HG03342 (cell line): ENCODE measurements at regions not wholly inside any gene's neighbourhood (a gene's known extent, or its start where the extent isn't known, plus 50 kb on each side); places are given as distances from the start of the nearest gene placed in this dataset.
A peak's percentile ranks its signal among the peaks of the same experiment; 100 is the strongest.
"Not testable (repeated sequence)": the region's sequence is repeated elsewhere in the genome, so short reads cannot be mapped to it uniquely, and the experiment has no call there.

Source experiments
- ATAC-seq: cut with Tn5 transposase; IDR thresholded peaks from one replicate; pipeline ENCODE4 v1.9.1; 2021; ENCODE audit warnings: mild to moderate bottlenecking, moderate library complexity; ENCODE audit not compliant: unreplicated experiment

DNA sequence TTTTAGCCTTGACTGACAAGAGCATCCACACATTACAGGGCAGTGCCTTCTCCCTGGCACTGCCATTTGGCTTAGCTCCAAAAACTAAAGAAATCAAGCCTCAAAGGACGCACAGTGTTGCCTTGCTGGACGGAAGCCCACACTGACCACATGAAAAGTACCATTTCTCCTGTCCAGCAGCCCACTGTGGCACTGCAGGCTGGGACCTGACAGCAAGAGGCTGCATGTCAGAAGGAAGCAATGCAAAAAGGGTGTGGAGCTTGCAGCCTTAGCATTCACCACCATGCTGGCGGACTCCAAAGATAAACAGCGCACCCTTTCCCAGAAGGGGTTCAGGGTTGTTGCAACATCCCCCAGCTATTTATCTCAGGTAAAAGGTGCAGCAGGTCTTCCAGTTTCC lies 109.3 kb upstream of the BMAL1 start:
- ATAC-seq: no peak

GRCh38 chr11:13169709-13170108 lies 107.9 kb upstream of the BMAL1 start:
- no peak for ATAC-seq

GRCh38 chr11:13174090-13174489 lies 103.5 kb upstream of the BMAL1 start:
- no peak for ATAC-seq

DNA sequence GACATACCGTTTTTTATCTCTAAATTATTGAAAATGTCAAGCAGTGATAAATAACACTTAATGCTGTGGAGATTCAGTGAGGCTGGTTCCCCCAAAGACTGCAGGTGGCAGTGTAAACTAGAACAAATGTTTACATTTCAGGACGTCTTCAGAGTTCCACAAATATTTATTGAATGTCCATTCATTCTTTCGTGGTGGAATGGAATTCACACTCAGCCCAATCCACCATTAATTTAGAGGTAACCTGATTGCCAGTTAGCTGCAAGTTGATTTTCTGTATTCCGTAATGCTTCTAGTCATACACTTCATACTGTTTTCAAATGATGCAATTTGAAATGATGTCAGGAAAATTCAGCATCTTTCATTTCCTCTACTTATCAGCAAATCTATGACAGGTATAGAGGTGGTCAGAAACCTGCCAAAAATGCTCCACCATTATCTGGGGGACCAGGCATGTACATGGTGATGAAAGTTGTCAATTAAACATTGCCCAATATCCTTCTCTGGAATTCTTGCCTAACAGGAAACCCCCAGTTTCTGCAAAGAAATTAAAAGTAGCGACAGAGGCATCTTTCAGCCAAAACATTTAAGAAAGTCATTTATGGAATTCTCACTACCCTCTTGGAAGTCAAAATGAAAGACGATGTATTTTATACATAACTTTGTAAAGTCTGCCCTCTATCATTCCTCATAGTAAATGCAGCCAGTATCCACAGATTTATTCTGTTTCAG lies 94.3 kb upstream of the BMAL1 start:
- ATAC-seq: no peak

- ATAC-seq: no peak
Observed at GRCh38 chr11:13183826-13184196, 93.8 kb upstream of the BMAL1 start.

DNA sequence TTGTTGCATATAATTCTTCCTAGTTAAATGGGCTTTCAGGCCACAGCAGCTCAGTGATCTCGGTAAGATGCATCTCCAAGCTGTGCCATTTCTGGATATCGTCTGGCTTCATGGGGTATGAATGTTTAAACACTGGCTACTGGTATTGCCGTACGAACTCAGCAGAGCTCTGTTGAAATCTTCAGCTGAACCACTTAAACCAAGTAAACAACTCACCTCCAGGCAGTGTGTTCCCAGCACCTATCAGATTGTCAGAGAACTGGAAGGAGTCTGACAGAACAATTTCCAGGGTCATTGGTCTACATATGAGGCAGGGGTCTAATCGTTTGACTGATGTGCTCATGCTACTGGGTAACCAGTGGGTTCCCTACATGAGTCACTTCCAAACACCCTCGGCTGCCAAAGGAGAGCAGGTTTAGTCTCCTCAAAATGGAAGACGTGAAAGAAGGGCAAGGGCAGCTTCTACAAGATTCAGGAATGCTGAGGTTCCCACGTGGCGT lies 93.2 kb upstream of the BMAL1 start:
- no peak for ATAC-seq

- ATAC-seq: no peak
Observed at GRCh38 chr11:13188179-13188578, 89.4 kb upstream of the BMAL1 start.

DNA sequence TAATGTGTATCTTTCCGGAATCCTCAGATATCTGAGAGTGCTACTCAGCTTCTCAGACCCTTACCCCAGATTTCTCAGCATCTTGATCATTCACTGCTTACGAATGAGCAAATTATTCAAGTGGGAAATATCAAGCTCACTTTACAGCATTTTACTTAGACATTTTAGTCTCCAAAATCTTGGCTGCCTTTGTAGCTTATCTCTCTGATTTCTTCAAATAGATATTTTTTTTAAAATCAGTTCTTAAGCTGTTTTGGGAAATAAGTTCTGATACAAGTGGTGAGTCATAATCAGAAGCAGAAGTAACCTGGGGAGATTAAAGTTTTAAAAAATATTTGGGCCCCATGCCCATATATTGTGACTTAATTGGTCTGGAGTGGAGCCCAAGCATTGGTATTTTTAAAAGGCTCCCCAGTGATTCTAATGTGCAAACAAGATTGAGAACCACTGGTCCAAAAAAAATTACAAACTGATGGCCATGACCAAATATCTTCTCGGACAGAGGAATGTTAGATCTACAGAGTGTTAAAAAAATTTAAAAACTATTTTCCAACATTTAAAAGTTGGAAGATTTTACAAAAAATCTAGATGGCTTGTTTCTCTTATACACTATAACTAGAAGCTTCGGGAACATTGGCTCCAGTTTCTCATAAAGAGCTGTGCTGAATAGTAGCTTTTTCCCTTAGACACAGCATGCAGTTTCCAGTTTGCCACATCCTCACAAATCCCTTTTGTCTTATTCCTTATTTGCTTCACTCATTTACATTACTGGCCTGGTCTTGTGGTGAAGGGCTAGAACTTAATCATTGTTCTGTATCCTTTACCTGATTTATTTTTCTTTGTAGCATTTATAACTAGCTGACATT lies 87.8 kb upstream of the BMAL1 start:
- no peak for ATAC-seq

DNA sequence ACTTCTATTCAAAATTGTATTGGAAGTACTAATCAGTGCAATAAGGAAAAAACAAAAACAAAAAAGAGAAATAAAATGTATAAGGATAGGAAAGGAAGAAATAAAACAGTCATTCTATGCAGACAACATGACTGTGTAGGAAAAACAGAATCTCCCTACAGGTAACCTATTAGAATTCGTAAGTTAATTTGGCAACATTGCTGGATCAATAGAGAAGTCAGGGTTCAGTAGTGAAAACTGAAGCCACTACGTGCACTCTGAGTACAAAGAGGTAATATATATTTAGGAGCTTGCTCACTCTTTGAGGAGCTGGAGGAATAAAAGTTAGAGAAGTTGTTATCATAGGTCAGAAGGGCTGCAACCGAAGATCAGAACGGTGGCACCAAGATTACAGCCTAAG lies 84.0 kb upstream of the BMAL1 start:
- no peak for ATAC-seq

DNA sequence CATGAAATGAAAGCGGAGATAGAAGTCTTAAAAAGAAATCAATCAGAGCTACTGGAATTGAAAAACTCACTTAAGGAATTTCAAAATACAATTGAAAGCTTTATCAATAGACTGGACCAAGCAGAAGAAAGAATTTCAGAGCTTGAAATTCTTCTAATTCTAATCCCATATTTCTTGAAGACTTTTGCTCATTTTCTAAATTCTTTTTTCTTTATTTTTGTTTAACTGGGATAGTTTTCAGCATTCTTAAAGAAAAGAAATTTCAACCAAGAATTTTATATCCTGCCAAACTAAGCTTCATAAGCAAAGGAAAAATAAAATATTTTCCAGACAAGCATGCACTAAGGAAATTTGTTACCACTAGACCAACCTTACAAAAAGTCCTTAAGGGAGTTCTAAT lies 80.2 kb upstream of the BMAL1 start:
- ATAC-seq: not testable (repeated sequence)

GRCh38 chr11:13205486-13205885 lies 72.1 kb upstream of the BMAL1 start:
- ATAC-seq: peak; percentile 83

DNA sequence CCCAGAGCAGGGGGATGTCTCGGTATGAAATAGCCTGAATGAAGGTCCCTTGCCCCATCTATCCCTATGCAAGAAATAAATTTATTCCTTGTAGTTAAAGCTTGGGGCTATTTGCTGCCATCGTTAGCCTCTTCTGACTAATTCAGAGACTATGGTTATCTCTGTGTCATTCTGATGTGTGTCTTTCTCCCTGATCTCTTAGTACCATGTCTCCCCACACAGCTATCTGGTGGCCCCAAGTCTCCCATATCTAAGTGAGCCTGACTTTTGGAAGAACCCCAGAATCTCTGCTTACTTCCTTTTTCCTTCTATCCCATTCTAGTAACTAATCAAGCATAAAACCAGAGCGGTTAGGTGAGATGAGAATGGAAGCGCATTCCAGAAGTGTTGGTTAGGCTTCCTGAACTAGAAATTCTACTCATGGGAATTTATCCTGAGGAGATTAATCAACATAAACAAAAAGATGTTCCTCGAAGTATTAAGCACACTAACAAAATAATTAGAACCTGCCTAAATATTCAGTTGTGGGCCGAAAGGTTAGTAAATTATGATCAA lies 71.4 kb upstream of the BMAL1 start:
- peak; percentile 24 for ATAC-seq

GRCh38 chr11:13207270-13207664 lies 70.3 kb upstream of the BMAL1 start:
- ATAC-seq: no peak

DNA sequence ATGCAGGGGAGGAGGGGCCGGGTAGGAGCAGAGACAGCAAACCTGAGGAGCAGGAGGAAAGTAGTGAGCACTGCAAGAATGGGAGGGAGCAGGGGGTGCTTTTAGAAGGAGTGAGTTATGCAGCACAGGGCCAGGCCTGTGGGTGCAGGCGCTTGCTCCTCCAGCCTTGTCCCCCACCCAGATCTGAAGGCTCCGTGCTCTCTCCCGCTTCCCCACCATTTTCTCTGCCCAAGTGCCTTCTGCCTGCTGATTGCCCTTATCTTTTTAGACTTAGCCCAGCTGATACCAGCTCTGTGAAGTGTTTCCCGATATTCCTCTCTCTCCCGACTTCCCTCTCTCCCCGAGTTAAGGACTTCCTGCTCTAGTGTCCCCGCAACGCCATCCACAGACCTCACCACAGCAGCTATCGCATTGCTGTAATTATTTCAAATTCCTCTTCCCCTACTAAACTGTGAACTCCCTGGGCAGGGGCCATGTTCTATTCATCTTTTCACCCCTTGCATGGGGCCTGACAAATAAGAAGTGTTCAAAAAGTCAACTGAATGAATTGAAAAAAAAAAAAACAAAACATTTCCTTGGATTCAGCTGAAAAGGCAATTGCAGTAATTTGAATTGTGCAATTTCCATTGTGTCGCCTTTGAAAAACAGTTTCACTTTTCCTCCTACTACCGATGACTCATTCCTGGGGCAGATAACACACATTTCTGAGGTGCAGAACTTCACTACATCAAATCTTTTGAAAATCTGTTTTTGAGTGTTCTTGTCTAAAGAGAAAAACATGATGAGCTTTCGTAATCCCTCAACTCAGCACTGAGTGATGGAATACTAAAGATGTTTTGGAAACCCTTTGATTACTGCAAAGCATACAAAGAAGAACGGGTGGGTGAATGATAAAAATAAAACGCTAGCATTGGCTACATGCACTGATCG lies 69.7 kb upstream of the BMAL1 start:
- no peak for ATAC-seq

GRCh38 chr11:13208921-13209320 lies 68.7 kb upstream of the BMAL1 start:
- no peak for ATAC-seq

GRCh38 chr11:13209379-13209778 lies 68.2 kb upstream of the BMAL1 start:
- no peak for ATAC-seq

- no peak for ATAC-seq
Observed at GRCh38 chr11:13210424-13210823, 67.2 kb upstream of the BMAL1 start.

DNA sequence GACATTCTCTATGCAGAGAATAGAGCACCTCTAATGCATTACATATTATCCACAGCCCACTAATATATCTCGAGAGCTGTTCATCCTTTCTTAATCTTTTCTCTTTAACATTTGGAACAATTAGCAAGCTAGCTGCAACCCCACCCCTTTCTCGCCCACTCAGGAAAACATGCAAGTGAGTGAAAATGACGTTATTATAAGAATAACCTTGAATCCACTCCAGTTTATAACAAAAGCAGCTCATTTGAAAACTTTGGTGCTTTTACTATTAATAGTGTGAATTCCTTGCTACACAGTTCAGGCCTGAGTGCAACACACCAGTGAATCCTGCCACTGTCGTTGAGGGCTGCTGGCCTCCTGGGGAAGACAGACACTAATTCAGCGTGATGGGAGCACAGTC lies 63.3 kb upstream of the BMAL1 start:
- ATAC-seq: no peak

DNA sequence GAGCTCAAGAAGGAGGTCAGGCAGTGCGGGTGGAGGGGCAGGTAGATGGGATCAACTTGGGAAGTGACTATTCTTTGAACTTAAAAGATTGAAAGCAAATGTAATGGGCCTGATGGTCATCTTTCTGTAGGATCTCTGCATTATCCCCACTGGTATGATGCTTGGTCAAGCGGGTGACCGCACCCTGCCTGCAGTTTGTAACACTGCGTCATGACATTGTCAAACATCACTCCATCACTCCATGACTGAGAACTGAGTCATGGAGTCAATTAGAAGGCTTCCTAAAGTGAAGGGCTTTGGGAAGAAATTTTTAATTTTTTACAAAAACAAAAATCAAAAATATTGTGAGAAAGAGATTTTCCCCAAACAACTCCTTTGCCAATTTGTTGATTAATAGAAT lies 62.4 kb upstream of the BMAL1 start:
- ATAC-seq: no peak

DNA sequence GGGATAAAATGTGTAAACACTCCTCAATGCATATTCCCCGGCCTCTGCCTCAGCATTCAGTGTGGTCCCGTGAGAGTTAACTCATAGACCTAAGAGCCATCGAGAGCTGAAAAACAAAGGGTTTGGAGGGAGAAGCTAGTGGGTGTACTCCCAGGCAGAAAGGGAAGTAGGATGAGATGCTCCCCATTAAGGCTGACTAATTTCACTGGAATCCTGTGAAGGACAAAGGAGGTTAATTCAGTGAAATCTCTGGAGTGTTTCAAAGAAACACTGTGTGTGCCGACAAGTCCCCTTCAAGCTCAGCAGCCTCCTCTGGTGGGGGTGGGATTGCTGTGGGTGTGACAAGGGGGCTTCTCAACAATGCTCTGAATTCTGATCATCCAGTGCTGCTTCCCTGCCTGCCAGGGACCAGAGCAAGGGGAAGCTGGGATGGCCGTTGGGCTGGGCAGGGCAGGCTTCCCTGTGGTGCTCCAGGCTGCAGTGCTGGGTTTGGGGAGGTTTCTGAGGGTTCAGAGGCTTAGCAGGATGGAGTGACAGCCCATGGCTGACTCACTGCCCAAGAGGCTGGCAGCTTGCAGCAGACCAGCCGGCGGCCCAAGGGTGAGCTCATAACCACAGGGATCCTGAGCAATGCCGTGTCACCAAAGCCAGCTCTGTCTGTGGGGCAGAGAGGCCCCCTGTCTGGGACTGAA lies 61.4 kb upstream of the BMAL1 start:
- no peak for ATAC-seq
